Upper lobe of right lung (tissue), 1 donor: ENCODE measurements at regions not wholly inside any gene's neighbourhood (a gene's known extent, or its start where the extent isn't known, plus 50 kb on each side); places are given as distances from the start of the nearest gene placed in this dataset.

Source experiments
- ATAC-seq: fragments of 200-7000 bp; cut with Tn5 transposase; one replicate; pipeline ENCODE4 v1.9.1; 2020; ENCODE audit warnings: mild to moderate bottlenecking, moderate library complexity
- DNase-seq: peaks from one replicate; pipeline ENCODE4 v3.0.0-alpha.2; 2020
- H3K27ac ChIP-seq: fragments of 200-600 bp; one replicate; pipeline ENCODE4 v1.8.0; 2022
- H3K27me3 ChIP-seq: fragments of 200-600 bp; one replicate; pipeline ENCODE4 v1.8.0; 2022; ENCODE audit warnings: mild to moderate bottlenecking
- H3K36me3 ChIP-seq: fragments of 200-600 bp; one replicate; pipeline ENCODE4 v1.8.0; 2022
- H3K4me1 ChIP-seq: fragments of 200-600 bp; one replicate; pipeline ENCODE4 v1.8.0; 2022
- H3K4me3 ChIP-seq: fragments of 200-600 bp; one replicate; pipeline ENCODE4 v1.8.0; 2022; ENCODE audit warnings: mild to moderate bottlenecking
- H3K9me3 ChIP-seq: fragments of 200-600 bp; one replicate; pipeline ENCODE4 v1.8.0; 2022
- CTCF ChIP-seq: fragments of 200-600 bp; IDR thresholded peaks from one replicate; pipeline ENCODE4 v1.8.0; 2022; ENCODE audit warnings: antibody characterized with exemption
- intact Hi-C: fragments of 100-400 bp; cut with DNase I; formaldehyde crosslinking; loops from one replicate; pipeline ENCODE4 v1.11.0; 2022
- donor health status: DM: no; HTN: yes; CAD: no; lungs with severe emphysema.

DNA sequence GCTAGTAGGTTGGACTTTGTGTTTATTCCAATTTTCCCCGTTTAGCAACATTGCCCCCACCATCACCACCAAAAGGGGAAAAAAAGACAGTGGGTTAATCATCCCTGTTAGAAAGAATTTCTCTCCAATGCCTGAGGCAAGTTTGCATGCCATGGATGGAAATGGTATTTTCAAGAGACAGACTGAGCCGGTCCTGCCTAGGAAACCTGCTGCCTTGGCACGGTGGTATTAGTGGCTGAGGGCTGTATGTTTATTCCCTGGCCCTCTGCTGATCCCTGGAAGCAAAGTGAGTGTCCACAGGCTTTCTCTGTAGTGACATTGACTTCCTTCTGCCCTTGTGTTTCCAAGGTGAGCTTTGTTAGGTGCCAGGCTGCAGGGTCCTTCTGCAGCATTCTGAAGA is 427.0 kb upstream of the RBFOX1 start:
- TF ChIP-seq CTCF = no peak
- ATAC-seq (no peak), DNase-seq (no peak)
- Histone ChIP-seq H3K4me3 (no peak overlapping the region), H3K4me1 (no peaks in the 10 kb centered on the region), H3K36me3 (no peaks in the 10 kb centered on the region), H3K9me3 (no peaks in the 10 kb centered on the region), H3K27me3 (no peaks in the 10 kb centered on the region), H3K27ac (no peak overlapping the region)
- intact Hi-C loops = no loop called here

GRCh38 chr16:6903671-6904070 is 429.0 kb upstream of the RBFOX1 start:
- Histone ChIP-seq H3K4me1 (no peaks in the 10 kb centered on the region), H3K9me3 (no peaks in the 10 kb centered on the region), H3K36me3 (no peaks in the 10 kb centered on the region), H3K27ac (no peak overlapping the region), H3K4me3 (no peak overlapping the region), H3K27me3 (no peaks in the 10 kb centered on the region)
- no peak for ATAC-seq
- intact Hi-C loops = no loop called here
- no peak for DNase-seq
- no peak for TF ChIP-seq CTCF

GRCh38 chr16:6898896-6899295 is 433.7 kb upstream of the RBFOX1 start:
- no peak overlapping the region for H3K4me3 ChIP-seq
- intact Hi-C loops = no loop called here
- no peak for ATAC-seq
- DNase-seq = no peak
- TF ChIP-seq CTCF = no peak
- no peaks in the 10 kb centered on the region for H3K36me3 ChIP-seq
- H3K4me1 ChIP-seq = no peaks in the 10 kb centered on the region
- no peaks in the 10 kb centered on the region for H3K9me3 ChIP-seq
- H3K27ac ChIP-seq = no peak overlapping the region
- no peaks in the 10 kb centered on the region for H3K27me3 ChIP-seq

DNA sequence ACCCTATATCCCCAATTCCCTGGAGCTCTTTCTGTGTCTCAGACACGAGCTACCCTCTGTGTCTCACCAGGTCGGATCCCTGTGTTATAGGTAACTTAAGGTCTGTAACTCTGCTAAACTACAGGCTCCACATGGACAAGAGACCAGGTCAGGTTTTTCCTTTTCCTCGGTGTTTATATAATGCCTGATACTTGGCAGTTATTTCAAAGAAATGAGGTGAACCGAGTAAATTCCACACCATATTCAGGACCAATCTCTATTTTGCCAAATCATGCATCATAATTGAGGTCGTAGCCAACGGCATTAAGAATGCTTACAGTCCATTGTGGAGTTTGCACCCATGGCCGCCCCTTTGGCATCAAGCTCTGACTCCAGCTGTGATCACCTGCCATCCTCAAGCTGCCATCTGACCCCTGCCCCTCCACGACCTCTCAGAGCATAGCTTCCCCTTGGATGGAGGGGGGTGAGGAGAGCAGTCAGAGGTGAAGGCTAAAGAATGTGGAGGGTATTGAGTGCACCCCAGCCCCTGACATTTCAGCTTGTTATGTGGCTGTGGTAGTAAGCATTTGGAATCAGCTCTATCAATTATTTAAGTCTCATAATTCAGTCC is 434.7 kb upstream of the RBFOX1 start:
- Histone ChIP-seq H3K9me3 (no peaks in the 10 kb centered on the region), H3K27ac (no peak overlapping the region), H3K4me3 (no peak overlapping the region), H3K4me1 (no peaks in the 10 kb centered on the region), H3K36me3 (no peaks in the 10 kb centered on the region), H3K27me3 (no peaks in the 10 kb centered on the region)
- no peak for TF ChIP-seq CTCF
- no peak for DNase-seq
- intact Hi-C loops = no loop called here
- no peak for ATAC-seq

DNA sequence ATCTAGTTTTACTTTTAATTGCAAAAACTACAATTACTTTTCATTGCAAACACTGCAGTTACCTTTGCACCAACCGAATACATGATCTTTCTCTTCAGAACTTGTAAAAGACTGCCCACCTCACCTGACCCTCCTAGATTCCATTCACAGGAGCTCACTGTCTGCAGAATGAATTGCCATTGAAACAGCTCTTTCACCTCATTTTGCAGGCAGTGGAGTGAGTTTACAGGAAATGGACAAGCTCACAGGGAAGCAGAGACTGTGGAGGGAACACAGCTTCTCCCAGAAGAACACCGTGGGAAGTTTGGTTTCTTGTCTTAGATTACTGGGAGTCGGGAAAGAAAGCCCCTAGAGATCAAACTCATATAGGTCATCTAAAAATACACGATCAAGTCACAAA is 439.7 kb upstream of the RBFOX1 start:
- no peaks in the 10 kb centered on the region for H3K36me3 ChIP-seq
- intact Hi-C loops = no loop called here
- H3K27ac ChIP-seq = no peak overlapping the region
- no peaks in the 10 kb centered on the region for H3K27me3 ChIP-seq
- TF ChIP-seq CTCF = no peak
- H3K9me3 ChIP-seq = no peaks in the 10 kb centered on the region
- ATAC-seq (no peak), DNase-seq (no peak)
- H3K4me1 ChIP-seq = no peaks in the 10 kb centered on the region
- no peak overlapping the region for H3K4me3 ChIP-seq

DNA sequence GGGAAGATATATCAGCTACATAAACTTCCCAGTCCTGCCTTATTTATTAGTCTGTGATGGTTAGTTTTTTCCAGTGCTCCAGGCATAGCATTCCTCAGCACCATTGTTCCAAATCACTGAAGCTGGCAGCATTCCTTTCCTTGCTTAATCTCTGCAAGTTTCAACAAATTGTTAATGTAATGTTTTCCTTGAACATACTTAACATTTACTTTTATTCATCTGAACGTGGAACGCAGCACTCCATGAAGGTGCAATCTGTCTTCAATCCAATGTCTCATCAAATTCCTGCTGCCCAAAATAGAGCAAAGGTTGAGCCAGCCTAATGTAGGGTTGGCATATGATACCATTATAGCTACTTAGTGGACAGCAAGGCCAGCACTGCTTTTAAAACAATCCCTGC is 441.1 kb upstream of the RBFOX1 start:
- no peaks in the 10 kb centered on the region for H3K4me1 ChIP-seq
- H3K4me3 ChIP-seq = no peak overlapping the region
- no peak for TF ChIP-seq CTCF
- no peak for DNase-seq
- no peaks in the 10 kb centered on the region for H3K27me3 ChIP-seq
- no peak for ATAC-seq
- no peaks in the 10 kb centered on the region for H3K36me3 ChIP-seq
- intact Hi-C loops = no loop called here
- no peak overlapping the region for H3K27ac ChIP-seq
- no peaks in the 10 kb centered on the region for H3K9me3 ChIP-seq
